H9 (cell line): ENCODE measurements at regions not wholly inside any gene's neighbourhood (a gene's known extent, or its start where the extent isn't known, plus 50 kb on each side); places are given as distances from the start of the nearest gene placed in this dataset.

Experiments
- DNase-seq: peaks from one replicate; pipeline ENCODE4 v3.0.0-alpha.2; 2017
- H2AFZ ChIP-seq: one replicate; pipeline ENCODE4 v1.6.1; 2013; ENCODE audit warnings: mild to moderate bottlenecking, low read length, control low read depth, moderate library complexity
- H2AK5ac ChIP-seq: 2 replicates; pipeline ENCODE4 v1.6.1; 2013; ENCODE audit warnings: low read length, control low read depth, mixed read lengths; ENCODE audit not compliant: insufficient read length
- H2BK120ac ChIP-seq: one replicate; pipeline ENCODE4 v1.6.1; 2013; ENCODE audit warnings: low read depth, mild to moderate bottlenecking, low read length, control low read depth, inconsistent platforms; ENCODE audit not compliant: poor library complexity, severe bottlenecking
- H2BK12ac ChIP-seq: 2 replicates; pipeline ENCODE4 v1.6.1; 2013; ENCODE audit warnings: low read length, control low read depth, mixed read lengths, low read depth; ENCODE audit not compliant: insufficient read length
- H2BK15ac ChIP-seq: 2 replicates; pipeline ENCODE4 v1.6.1; 2013; ENCODE audit warnings: low read depth, low read length, control low read depth
- H2BK20ac ChIP-seq: one replicate; pipeline ENCODE4 v1.6.1; 2013; ENCODE audit warnings: low read depth, mild to moderate bottlenecking, low read length, control low read depth, inconsistent platforms; ENCODE audit not compliant: poor library complexity, severe bottlenecking
- H2BK5ac ChIP-seq: 2 replicates; pipeline ENCODE4 v1.6.1; 2013; ENCODE audit warnings: low read length, control low read depth, mixed read lengths; ENCODE audit not compliant: insufficient read length
- H3K14ac ChIP-seq: 2 replicates; pipeline ENCODE4 v1.6.1; 2013; ENCODE audit warnings: low read length, control low read depth; ENCODE audit not compliant: insufficient read depth
- H3K18ac ChIP-seq: 2 replicates; pipeline ENCODE4 v1.6.1; 2013; ENCODE audit warnings: low read depth, mild to moderate bottlenecking, mixed read lengths, low read length, control low read depth; ENCODE audit not compliant: insufficient read length
- H3K23ac ChIP-seq: 2 replicates; pipeline ENCODE4 v1.6.1; 2013; ENCODE audit warnings: low read length, control low read depth, mixed read lengths, low read depth; ENCODE audit not compliant: insufficient read length
- H3K23me2 ChIP-seq: 2 replicates; pipeline ENCODE4 v1.6.1; 2013; ENCODE audit warnings: low read depth, mild to moderate bottlenecking, mixed read lengths, low read length, control low read depth; ENCODE audit not compliant: insufficient read length, poor library complexity, severe bottlenecking
- H3K27ac ChIP-seq: 2 replicates; pipeline ENCODE4 v1.5.1; 2013; ENCODE audit warnings: low read length, control low read depth, mixed read lengths, low read depth; ENCODE audit not compliant: insufficient read length
- H3K27me3 ChIP-seq: 2 replicates; pipeline ENCODE4 v1.6.1; 2013; ENCODE audit warnings: low read length, control low read depth, inconsistent platforms; ENCODE audit not compliant: insufficient read depth
- H3K4ac ChIP-seq: 2 replicates; pipeline ENCODE4 v1.6.1; 2013; ENCODE audit warnings: low read depth, mild to moderate bottlenecking, control low read depth, inconsistent platforms, low read length, moderate library complexity
- H3K4me1 ChIP-seq: 2 replicates; pipeline ENCODE4 v1.6.1; 2013; ENCODE audit warnings: low read length, control low read depth, inconsistent platforms; ENCODE audit not compliant: insufficient read depth
- H3K4me2 ChIP-seq: 2 replicates; pipeline ENCODE4 v1.6.1; 2013; ENCODE audit warnings: low read length, control low read depth, mixed read lengths; ENCODE audit not compliant: insufficient read length, insufficient read depth
- H3K56ac ChIP-seq: 2 replicates; pipeline ENCODE4 v1.6.1; 2013; ENCODE audit warnings: low read depth, mild to moderate bottlenecking, mixed read lengths, low read length, control low read depth; ENCODE audit not compliant: insufficient read length
- H3K79me1 ChIP-seq: 2 replicates; pipeline ENCODE4 v1.6.1; 2013; ENCODE audit warnings: low read depth, mild to moderate bottlenecking, moderate library complexity, low read length, control low read depth, inconsistent platforms; ENCODE audit not compliant: insufficient read depth, poor library complexity, severe bottlenecking
- H3K79me2 ChIP-seq: 2 replicates; pipeline ENCODE4 v1.6.1; 2013; ENCODE audit warnings: low read length, control low read depth, inconsistent platforms; ENCODE audit not compliant: insufficient read depth
- H3K9ac ChIP-seq: 2 replicates; pipeline ENCODE4 v1.6.1; 2013; ENCODE audit warnings: low read length, control low read depth, mixed read lengths; ENCODE audit not compliant: insufficient read length; ENCODE audit errors: extremely low read depth
- H3K9me3 ChIP-seq: one replicate; pipeline ENCODE4 v1.6.1; 2013; ENCODE audit warnings: low read depth, low read length, inconsistent platforms; ENCODE audit not compliant: control insufficient read depth
- H3T11ph ChIP-seq: one replicate; pipeline ENCODE4 v1.6.1; 2013; ENCODE audit warnings: mild to moderate bottlenecking, low read length, control low read depth, inconsistent platforms
- H4K20me1 ChIP-seq: one replicate; pipeline ENCODE4 v1.6.1; 2013; ENCODE audit not compliant: control insufficient read depth, insufficient read length, insufficient read depth
- H4K5ac ChIP-seq: 2 replicates; pipeline ENCODE4 v1.6.1; 2013; ENCODE audit warnings: low read depth, mild to moderate bottlenecking, mixed read lengths, low read length, control low read depth; ENCODE audit not compliant: insufficient read length
- H4K8ac ChIP-seq: replicated peaks from 2 replicates; pipeline ENCODE4 v1.6.1; 2013; ENCODE audit warnings: low read length, control low read depth, mixed read lengths, low read depth; ENCODE audit not compliant: insufficient read length
- H4K91ac ChIP-seq: 2 replicates; pipeline ENCODE4 v1.6.1; 2013; ENCODE audit warnings: low read depth, mild to moderate bottlenecking, moderate library complexity, mixed read lengths, low read length, control low read depth; ENCODE audit not compliant: insufficient read length
- H3K27ac Mint-ChIP-seq, 3 experiments: 2 replicates in 2 of 3; 3 replicates in 1 of 3; pipeline ENCODE4 v1.8.0; 2020 to 2021; ENCODE audit warnings: mixed read lengths in 3 of 3, mild to moderate bottlenecking in 1 of 3, moderate library complexity in 1 of 3
- H3K27me3 Mint-ChIP-seq: 2 replicates; pipeline ENCODE4 v1.8.0; 2021; ENCODE audit warnings: low read depth, mild to moderate bottlenecking, moderate library complexity, mixed read lengths
- H3K36me3 Mint-ChIP-seq, 3 experiments: 2 replicates in 2 of 3; 3 replicates in 1 of 3; pipeline ENCODE4 v1.8.0; 2020 to 2021; ENCODE audit warnings: low read depth in 3 of 3, mixed read lengths in 3 of 3; ENCODE audit not compliant: insufficient read depth in 1 of 3
- H3K4me1 Mint-ChIP-seq, 2 experiments: 2 replicates each; pipeline ENCODE4 v1.8.0; 2020; ENCODE audit warnings: mixed read lengths in 2 of 2
- H3K4me3 Mint-ChIP-seq, 2 experiments: 2 replicates in 1 of 2; 3 replicates in 1 of 2; pipeline ENCODE4 v1.8.0; 2020 to 2021; ENCODE audit warnings: mild to moderate bottlenecking in 2 of 2, mixed read lengths in 2 of 2, moderate library complexity in 1 of 2
- H3K9me3 Mint-ChIP-seq, 2 experiments: 2 replicates in 1 of 2; 3 replicates in 1 of 2; pipeline ENCODE4 v1.8.0; 2020; ENCODE audit warnings: mild to moderate bottlenecking in 2 of 2, mixed read lengths in 2 of 2, moderate library complexity in 1 of 2
- CTCF ChIP-seq: fragments of 200-600 bp; sonication (generic); conservative IDR thresholded peaks from 3 replicates; pipeline ENCODE4 v1.8.0; 2021; ENCODE audit warnings: antibody characterized with exemption, mild to moderate bottlenecking
- WGBS: extraction: QIAGEN DNeasy Blood & Tissue Kit; methylation state at CpG from one replicate; pipeline ENCODE4 v1.1.7; 2013; ENCODE audit warnings: missing lambda C conversion rate, low lambda C conversion rate, mixed read lengths; ENCODE audit not compliant: insufficient read length; ENCODE audit errors: extremely low coverage; 5-methylcytosine and 5-hydroxymethylcytosine counted together

- no CpG with 5 or more reads among the region's 13 CpGs for WGBS
- TF ChIP-seq CTCF = no peak
Observed at GRCh38 chr1:30639881-30640452, 83.4 kb downstream of the MATN1 start.

More at GRCh38 chr1:30639881-30640452, 83.4 kb downstream of the MATN1 start:
- Histone ChIP-seq H2AFZ (no peak overlapping the region), H3K23ac (no peak overlapping the region), H4K91ac (no peak overlapping the region), H3K9ac (no peak overlapping the region), H3K4me2 (no peak overlapping the region), H3K18ac (no peak overlapping the region), H4K20me1 (no peaks in the 10 kb centered on the region), H3K27ac (no peak overlapping the region), H3K79me2 (no peaks in the 10 kb centered on the region), H2BK12ac (no peak overlapping the region), H2BK5ac (no peak overlapping the region), H4K8ac (no peak overlapping the region), H2BK20ac (no peak overlapping the region), H3K4me1 (no peaks in the 10 kb centered on the region), H3K23me2 (no peaks in the 10 kb centered on the region), H3K4ac (no peak overlapping the region), H3K79me1 (no peaks in the 10 kb centered on the region), H2AK5ac (no peak overlapping the region), H3K9me3 (no peaks in the 10 kb centered on the region), H2BK15ac (no peak overlapping the region), H3T11ph (no peak overlapping the region), H2BK120ac (no peak overlapping the region), H3K14ac (no peak overlapping the region), H4K5ac (no peak overlapping the region), H3K27me3 (no peaks in the 10 kb centered on the region), H3K56ac (no peak overlapping the region)
- Mint-ChIP-seq H3K36me3 (no peaks in the 10 kb centered on the region), H3K4me3 (no peak overlapping the region), H3K9me3 (no peaks in the 10 kb centered on the region), H3K27ac (peak overlapping the region in 1 of 3 experiments; percentile 46; a peak in 2 of 7 replicates), H3K4me1 (no peaks in the 10 kb centered on the region), H3K27me3 (peaks cover 1% of the 10 kb centered on the region; the same call in 1 of the 2 replicates)
- DNase-seq = no peak
